HG03469 (cell line): ENCODE measurements at regions not wholly inside any gene's neighbourhood (a gene's known extent, or its start where the extent isn't known, plus 50 kb on each side); places are given as distances from the start of the nearest gene placed in this dataset.

Experiments
- ATAC-seq: cut with Tn5 transposase; IDR thresholded peaks from one replicate; pipeline ENCODE4 v1.9.1; 2021; ENCODE audit warnings: mild to moderate bottlenecking, moderate library complexity, moderate number of reproducible peaks; ENCODE audit not compliant: unreplicated experiment

- no peak for ATAC-seq
These were observed 385.8 kb upstream of the SULF2 start for GRCh38 chr20:48171071-48171470.

GRCh38 chr20:48170625-48171024 lies 385.3 kb upstream of the SULF2 start:
- ATAC-seq: no peak

- no peak for ATAC-seq
These were observed 384.5 kb upstream of the SULF2 start for GRCh38 chr20:48169650-48170225.

- no peak for ATAC-seq
These were observed 381.0 kb upstream of the SULF2 start for GRCh38 chr20:48166082-48166835.

- no peak for ATAC-seq
These were observed 380.1 kb upstream of the SULF2 start for GRCh38 chr20:48165401-48165685.

GRCh38 chr20:48164566-48165400 lies 379.5 kb upstream of the SULF2 start:
- ATAC-seq: no peak

GRCh38 chr20:48164034-48164433 lies 378.8 kb upstream of the SULF2 start:
- ATAC-seq: no peak

GRCh38 chr20:48163505-48163904 lies 378.2 kb upstream of the SULF2 start:
- ATAC-seq: no peak

GRCh38 chr20:48162621-48163020 lies 377.3 kb upstream of the SULF2 start:
- ATAC-seq: no peak

- no peak for ATAC-seq
These were observed 374.1 kb upstream of the SULF2 start for GRCh38 chr20:48159145-48160008.

GRCh38 chr20:48158014-48158413 lies 372.7 kb upstream of the SULF2 start:
- ATAC-seq: no peak

- no peak for ATAC-seq
These were observed 371.8 kb upstream of the SULF2 start for GRCh38 chr20:48156951-48157700.

GRCh38 chr20:48156521-48156920 lies 371.2 kb upstream of the SULF2 start:
- ATAC-seq: no peak

GRCh38 chr20:48155268-48155667 lies 370.0 kb upstream of the SULF2 start:
- no peak for ATAC-seq

GRCh38 chr20:48154040-48154765 lies 368.9 kb upstream of the SULF2 start:
- no peak for ATAC-seq

- no peak for ATAC-seq
These were observed 368.2 kb upstream of the SULF2 start for GRCh38 chr20:48153523-48153922.

- ATAC-seq: no peak
These were observed 367.8 kb upstream of the SULF2 start for GRCh38 chr20:48153103-48153502.

- no peak for ATAC-seq
These were observed 365.3 kb upstream of the SULF2 start for GRCh38 chr20:48150568-48150967.

GRCh38 chr20:48149902-48150301 lies 364.6 kb upstream of the SULF2 start:
- no peak for ATAC-seq
